ENCODE measurements at regions not wholly inside any gene's neighbourhood (a gene's known extent, or its start where the extent isn't known, plus 50 kb on each side); places are given as distances from the start of the nearest gene placed in this dataset.

GRCh38 chr1:88484881-88485280 lies 199.2 kb upstream of the PKN2 start:
- DNase-seq, result no peak
- TF ChIP-seq POLR2A (IDR thresholded peaks at IDR 0.05), result no peak
- TF ChIP-seq, protein P1, sequence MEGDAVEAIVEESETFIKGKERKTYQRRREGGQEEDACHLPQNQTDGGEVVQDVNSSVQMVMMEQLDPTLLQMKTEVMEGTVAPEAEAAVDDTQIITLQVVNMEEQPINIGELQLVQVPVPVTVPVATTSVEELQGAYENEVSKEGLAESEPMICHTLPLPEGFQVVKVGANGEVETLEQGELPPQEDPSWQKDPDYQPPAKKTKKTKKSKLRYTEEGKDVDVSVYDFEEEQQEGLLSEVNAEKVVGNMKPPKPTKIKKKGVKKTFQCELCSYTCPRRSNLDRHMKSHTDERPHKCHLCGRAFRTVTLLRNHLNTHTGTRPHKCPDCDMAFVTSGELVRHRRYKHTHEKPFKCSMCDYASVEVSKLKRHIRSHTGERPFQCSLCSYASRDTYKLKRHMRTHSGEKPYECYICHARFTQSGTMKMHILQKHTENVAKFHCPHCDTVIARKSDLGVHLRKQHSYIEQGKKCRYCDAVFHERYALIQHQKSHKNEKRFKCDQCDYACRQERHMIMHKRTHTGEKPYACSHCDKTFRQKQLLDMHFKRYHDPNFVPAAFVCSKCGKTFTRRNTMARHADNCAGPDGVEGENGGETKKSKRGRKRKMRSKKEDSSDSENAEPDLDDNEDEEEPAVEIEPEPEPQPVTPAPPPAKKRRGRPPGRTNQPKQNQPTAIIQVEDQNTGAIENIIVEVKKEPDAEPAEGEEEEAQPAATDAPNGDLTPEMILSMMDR (IDR thresholded peaks at IDR 0.05), result no peak

DNA sequence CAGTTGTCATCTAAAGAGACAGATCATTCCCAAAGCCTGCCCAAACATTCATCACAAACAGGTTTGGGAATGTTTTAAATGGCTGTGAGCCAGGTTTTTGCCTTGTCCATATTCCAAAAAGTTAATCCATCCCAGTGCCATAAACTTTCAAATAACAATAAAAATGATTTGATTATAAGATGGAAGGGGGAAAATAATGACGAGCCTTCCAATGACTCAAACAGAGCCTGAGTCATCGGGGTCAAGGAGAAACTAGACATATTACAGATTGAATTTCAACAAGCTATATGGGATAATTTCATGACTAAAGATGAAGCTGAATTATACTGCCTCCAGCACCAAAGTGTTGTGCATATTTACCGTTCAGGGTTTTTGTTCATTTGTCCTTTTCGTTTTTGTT lies 195.8 kb upstream of the PKN2 start:
- TF ChIP-seq, protein P1 (IDR thresholded peaks at IDR 0.05), result no peak
- TF ChIP-seq POLR2A (IDR thresholded peaks at IDR 0.05), result no peak
- 55 to 58% methylated on average over 4 of the region's 4 CpGs for WGBS, 2 donors
- Histone ChIP-seq H3K27ac (no peak overlapping the region), H3K4me1 (no peaks in the 10 kb centered on the region), H3K27me3 (no peaks in the 10 kb centered on the region), H3K36me3 (replicated peaks in 1 of 2; ENCODE audit: insufficient read depth in 1 of 2, low read depth in 2 of 2) (no peaks in the 10 kb centered on the region), H3K4me3 (no peak overlapping the region), H3K9me3 (no peaks in the 10 kb centered on the region)
- ATAC-seq (no peak), DNase-seq (no peak)
- intact Hi-C loops (cut with DNase I), result no loop called here

More at GRCh38 chr1:88484881-88485280, 199.2 kb upstream of the PKN2 start:
- Histone ChIP-seq H3K27ac (no peak overlapping the region), H3K9me3 (no peaks in the 10 kb centered on the region), H3K4me3 (no peak overlapping the region), H3K27me3 (no peaks in the 10 kb centered on the region), H3K36me3 (replicated peaks in 1 of 2; ENCODE audit: insufficient read depth in 1 of 2, low read depth in 2 of 2) (no peaks in the 10 kb centered on the region), H3K4me1 (no peaks in the 10 kb centered on the region)
- intact Hi-C loops (cut with DNase I), result no loop called here
- no peak for ATAC-seq
- WGBS, 2 donors, result 54 to 65% methylated on average over 4 of the region's 4 CpGs

GRCh38 chr1:88490676-88491075 lies 193.4 kb upstream of the PKN2 start:
- Histone ChIP-seq H3K4me3 (no peak overlapping the region), H3K27me3 (no peaks in the 10 kb centered on the region), H3K4me1 (no peaks in the 10 kb centered on the region), H3K27ac (no peak overlapping the region), H3K36me3 (replicated peaks in 1 of 2; ENCODE audit: insufficient read depth in 1 of 2, low read depth in 2 of 2) (no peaks in the 10 kb centered on the region), H3K9me3 (no peaks in the 10 kb centered on the region)
- 39 to 46% methylated on average over 2 of the region's 2 CpGs for WGBS, 2 donors
- TF ChIP-seq, protein P1 (IDR thresholded peaks at IDR 0.05), result no peak
- TF ChIP-seq POLR2A (IDR thresholded peaks at IDR 0.05), result no peak
- ATAC-seq (no peak), DNase-seq (no peak)
- intact Hi-C loops (cut with DNase I), result no loop called here

- intact Hi-C loops (cut with DNase I), result no loop called here
- Histone ChIP-seq H3K27ac (no peak overlapping the region), H3K36me3 (replicated peaks in 1 of 2; ENCODE audit: insufficient read depth in 1 of 2, low read depth in 2 of 2) (no peaks in the 10 kb centered on the region), H3K4me1 (no peaks in the 10 kb centered on the region), H3K27me3 (no peaks in the 10 kb centered on the region), H3K9me3 (no peaks in the 10 kb centered on the region), H3K4me3 (no peak overlapping the region)
- ATAC-seq (no peak), DNase-seq (no peak)
- TF ChIP-seq, protein P1 (IDR thresholded peaks at IDR 0.05), result no peak
- no peak for TF ChIP-seq POLR2A (IDR thresholded peaks at IDR 0.05)
Measured at GRCh38 chr1:88499671-88500070, 184.4 kb upstream of the PKN2 start.

DNA sequence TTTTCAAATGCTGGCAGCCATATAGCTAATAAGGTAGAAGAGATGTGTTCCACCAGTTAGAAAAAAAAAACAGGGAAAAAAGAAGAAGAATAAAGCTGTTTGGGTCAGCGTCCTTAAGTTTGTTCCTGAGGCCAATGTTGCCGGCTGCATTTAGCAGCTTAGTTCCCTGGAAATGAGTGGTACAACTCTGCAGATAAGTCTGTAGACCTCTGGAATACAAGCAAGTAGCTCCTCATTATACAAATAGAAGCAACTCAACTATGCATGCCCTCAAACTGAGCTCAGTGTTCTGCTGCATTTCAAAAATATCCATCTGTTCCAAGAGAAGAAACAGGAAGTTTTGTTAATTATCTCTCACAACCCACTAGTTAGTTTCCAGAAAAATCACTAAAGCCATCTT lies 181.2 kb upstream of the PKN2 start:
- TF ChIP-seq, protein P1 (IDR thresholded peaks at IDR 0.05), result no peak
- no peak for TF ChIP-seq POLR2A (IDR thresholded peaks at IDR 0.05)
- no peaks in the 10 kb centered on the region for H3K27me3 ChIP-seq
- H3K4me3 ChIP-seq, result no peak overlapping the region
- no peaks in the 10 kb centered on the region for H3K4me1 ChIP-seq
- no peaks in the 10 kb centered on the region for H3K9me3 ChIP-seq
- WGBS, 2 donors, result 50 to 64% methylated on average over 2 of the region's 2 CpGs
- H3K36me3 ChIP-seq (replicated peaks in 1 of 2; ENCODE audit: insufficient read depth in 1 of 2, low read depth in 2 of 2), result no peaks in the 10 kb centered on the region
- no peak for DNase-seq
- no peak for ATAC-seq
- intact Hi-C loops (cut with DNase I), result no loop called here
- no peak overlapping the region for H3K27ac ChIP-seq

Measured in body of pancreas (tissue), 4 donors.